Lung microvascular endothelial cell (primary cell): ENCODE measurements at regions not wholly inside any gene's neighbourhood (a gene's known extent, or its start where the extent isn't known, plus 50 kb on each side); places are given as distances from the start of the nearest gene placed in this dataset.

Experiments used
- DNase-seq, 2 donors: peaks; one replicate each; pipeline versions ENCODE4 v3.0.0 to v3.0.0-alpha.2; 2010; ENCODE audit warnings: low read depth in 2 of 2

GRCh38 chr3:193754719-193755118 is 161.7 kb downstream of the OPA1 start:
- no peak for DNase-seq

DNA sequence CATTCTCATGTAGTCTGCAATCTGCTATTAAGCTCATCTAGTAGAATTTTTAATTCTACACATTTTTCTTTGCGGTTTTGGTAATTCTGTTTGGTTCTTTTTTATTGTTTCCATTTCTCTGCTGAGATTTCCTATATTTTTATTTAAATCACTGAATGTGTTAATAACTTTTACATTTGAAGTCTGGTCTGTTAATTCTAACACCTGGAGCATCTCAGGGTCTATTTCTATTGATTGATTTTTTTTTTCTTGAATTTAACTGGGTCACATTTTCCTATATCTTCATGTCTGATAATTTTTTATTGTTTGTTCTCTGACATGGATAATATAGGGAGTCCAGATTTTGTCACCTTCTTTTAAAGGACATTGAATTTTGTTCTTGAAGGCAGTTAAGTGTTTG is 163.5 kb downstream of the OPA1 start:
- no peak for DNase-seq

DNA sequence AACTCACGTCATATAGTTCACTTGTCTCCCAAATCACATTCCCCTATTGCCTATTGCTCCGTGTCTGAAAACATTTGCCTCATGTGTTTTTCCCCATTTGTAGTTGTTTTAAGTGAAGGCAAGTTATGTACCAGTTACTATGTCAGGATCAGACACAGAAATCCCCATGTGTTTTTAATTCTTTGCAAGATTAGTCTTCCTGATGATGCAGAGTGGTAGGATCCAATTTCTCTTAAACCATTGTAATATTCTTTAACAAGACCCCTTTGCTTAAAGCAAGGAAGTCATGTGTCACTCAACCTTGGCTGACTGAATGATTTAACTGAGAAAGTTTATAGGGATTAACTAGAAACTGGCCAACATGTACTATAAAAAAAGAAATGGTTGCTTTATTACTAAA is 164.4 kb downstream of the OPA1 start:
- no peak for DNase-seq

DNA sequence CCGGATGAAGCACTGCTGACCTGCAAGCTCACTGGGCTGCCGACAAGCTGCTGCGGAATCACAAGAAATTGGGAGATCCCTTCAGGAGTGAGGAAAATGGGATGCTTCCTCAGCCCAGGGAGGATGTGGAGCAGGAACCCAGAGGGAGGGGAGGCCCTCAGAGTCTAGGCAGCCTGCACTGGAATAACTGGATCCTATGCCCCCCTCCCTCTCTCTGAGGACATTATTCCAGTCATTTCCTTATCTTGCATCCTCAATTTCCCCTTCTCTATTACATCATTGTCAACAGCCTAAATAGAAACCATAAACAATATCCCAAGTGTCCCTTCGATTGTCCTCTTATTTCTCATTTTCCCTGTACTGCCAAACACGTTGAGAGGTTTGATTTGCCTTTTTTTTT is 169.0 kb downstream of the OPA1 start:
- peak in 1 of 2 donors; percentile 57 for DNase-seq

DNA sequence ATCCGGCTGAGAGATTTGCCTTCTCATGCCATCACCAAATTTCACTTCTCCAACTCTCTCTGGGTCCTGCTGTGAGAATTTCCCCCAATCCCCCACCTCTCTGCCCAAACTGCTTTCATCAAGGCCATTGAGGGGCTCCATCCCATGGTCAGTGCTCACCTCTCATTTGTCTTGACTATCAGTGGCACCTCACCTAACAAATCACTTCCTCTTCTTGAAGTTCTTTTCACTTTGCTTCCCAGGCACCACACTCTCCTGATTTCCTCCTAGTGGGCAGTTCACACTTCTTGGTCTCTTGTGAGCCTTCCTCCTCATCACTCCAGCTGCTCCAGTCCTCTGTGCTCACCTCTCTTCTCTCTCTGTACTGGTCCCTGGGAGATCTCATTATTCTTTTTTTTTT is 169.6 kb downstream of the OPA1 start:
- DNase-seq, result no peak

GRCh38 chr3:193764959-193765358 is 172.0 kb downstream of the OPA1 start:
- no peak for DNase-seq

GRCh38 chr3:193767353-193768069 is 174.5 kb downstream of the OPA1 start:
- no peak for DNase-seq

DNA sequence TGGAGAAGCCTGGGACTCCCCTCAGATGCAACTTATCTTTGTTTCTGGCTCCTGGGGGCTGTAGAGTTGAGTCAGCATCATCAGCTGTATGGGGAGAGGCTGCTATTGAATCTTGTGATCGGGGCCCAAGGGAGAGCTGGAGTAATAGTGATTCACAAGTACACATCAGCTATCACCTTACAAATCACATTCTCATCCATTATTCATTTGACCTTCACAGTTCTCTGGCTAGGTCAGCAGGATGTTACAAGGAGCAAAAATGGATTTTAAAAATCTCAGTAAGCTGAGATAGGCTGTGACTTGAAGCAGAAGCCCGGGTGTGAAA is 175.0 kb downstream of the OPA1 start:
- no peak for DNase-seq

- no peak for DNase-seq
Measured at GRCh38 chr3:193769437-193769836, 176.4 kb downstream of the OPA1 start.

DNA sequence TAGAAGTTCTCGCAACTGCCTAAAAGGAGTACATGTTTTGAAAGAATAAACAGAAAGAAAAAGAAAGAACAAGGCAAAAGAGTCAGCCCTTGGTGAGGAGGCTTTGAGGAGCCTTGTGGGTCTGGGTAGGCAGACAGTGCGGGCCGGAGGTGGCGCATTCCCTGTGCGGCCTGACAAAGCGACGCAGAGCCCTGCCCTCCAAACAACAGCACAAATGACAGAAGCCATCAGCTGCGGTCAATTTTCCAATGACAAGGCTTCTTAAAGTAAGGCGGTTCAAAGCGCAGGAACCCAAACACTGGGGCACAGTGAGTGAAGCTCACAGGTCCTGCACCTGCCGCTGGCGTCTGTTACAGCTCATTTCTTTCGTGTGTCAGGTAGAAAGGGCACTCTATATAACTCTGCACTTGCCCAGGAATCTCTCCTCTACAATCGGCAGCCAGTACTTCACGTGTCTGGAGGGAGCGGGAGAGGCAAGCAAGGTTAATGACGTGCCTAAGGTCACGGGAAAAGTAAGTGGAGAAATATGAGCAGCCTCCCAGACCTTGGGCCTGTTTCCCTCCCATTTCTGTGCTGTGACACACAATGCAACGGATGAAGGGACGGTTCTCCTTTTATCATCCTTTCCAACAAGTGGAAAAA is 178.1 kb downstream of the OPA1 start:
- DNase-seq, result no peak

GRCh38 chr3:193771653-193772421 is 178.8 kb downstream of the OPA1 start:
- DNase-seq, result no peak

GRCh38 chr3:193772422-193772763 is 179.4 kb downstream of the OPA1 start:
- DNase-seq, result no peak

- no peak for DNase-seq
Measured at GRCh38 chr3:193773266-193774220, 180.5 kb downstream of the OPA1 start.

- no peak for DNase-seq
Measured at GRCh38 chr3:193774272-193774915, 181.4 kb downstream of the OPA1 start.

GRCh38 chr3:193774916-193775285 is 181.9 kb downstream of the OPA1 start:
- DNase-seq, result no peak

GRCh38 chr3:193775421-193776077 is 182.5 kb downstream of the OPA1 start:
- DNase-seq, result no peak

DNA sequence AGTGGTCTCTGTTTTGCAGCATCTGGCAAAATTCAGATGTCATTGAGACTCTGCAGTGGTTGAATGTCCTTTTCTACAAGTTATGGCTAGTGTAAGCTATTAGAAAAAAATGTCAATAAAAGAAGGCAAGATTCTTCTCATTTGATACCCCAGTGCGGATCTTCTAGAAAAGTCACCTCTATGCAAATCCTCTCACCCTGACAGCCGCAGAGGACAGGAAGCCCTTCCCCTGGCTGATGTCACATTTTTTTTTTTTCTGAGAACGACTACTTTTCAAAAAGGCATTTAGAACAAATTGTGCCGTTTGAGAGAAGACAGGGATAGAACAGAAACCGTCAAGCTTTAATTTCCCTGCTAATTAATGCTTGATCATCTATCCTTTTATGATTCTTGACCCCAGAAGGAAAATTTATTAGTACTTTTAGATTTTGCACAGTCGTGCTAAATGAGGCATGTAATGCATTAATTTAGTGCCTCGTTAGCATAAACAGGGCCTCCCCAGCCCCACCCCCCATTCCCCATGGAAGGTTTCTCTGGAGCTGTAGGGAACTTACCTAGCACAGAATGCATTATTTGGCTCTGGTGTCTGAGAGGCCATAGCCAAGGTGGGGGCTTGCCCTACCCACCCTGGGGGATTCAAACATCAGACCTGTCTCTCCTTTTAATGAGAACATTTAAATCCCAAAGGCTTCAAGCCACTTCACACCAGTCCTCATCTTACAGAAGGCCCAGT is 183.8 kb downstream of the OPA1 start:
- DNase-seq, result no peak

- DNase-seq, result peak; percentile 86 to 88
Measured at GRCh38 chr3:193777524-193777923, 184.5 kb downstream of the OPA1 start.

DNA sequence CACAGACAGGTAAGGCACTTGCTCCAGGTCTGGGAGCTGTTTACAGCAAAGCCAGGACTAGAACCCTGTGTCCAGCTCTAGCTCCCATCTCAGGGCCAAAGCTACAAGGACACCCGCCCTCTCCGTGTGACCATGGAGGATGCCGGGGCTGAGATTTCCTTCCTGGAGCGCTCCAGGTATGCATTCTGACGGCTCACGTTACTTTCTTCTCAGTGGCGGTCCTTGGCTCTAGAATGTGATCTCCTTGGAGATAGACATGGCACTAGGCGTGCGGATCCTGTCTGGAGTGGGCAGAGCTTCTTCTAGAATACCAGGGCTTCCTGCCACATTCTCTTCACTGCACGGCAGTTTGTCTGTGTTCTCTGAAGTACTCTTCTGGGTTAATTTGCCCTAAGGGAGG is 185.7 kb downstream of the OPA1 start:
- DNase-seq, result no peak

DNA sequence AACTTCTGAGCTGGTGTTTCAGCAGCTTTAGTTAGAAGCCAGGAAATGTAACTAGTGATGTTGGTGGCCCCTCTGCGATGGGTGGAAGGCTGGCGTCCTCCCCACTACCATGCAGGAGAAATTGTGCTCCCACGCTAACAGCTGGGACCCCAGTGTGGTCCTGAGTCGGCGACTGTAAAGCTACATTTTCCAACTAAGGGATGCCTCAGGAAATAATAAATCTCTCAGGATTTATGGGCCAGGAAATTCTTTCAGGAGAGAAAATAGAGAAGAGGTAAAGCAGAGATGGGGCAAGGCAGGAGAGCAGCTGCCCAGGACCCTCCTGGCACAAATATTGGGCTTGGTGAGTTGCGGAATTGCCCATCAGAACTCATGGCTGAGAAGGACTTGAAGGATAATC is 186.9 kb downstream of the OPA1 start:
- no peak for DNase-seq
